Gastrocnemius medialis (tissue), 4 donors: ENCODE measurements at regions not wholly inside any gene's neighbourhood (a gene's known extent, or its start where the extent isn't known, plus 50 kb on each side); places are given as distances from the start of the nearest gene placed in this dataset.

Experiments used
- CTCF ChIP-seq, 5 experiments: fragments of 450-650 bp in 3 of 5; fragments of 200-600 bp in 2 of 5; sonication (generic) in 2 of 5; IDR thresholded peaks in 4 of 5; conservative IDR thresholded peaks in 1 of 5; 1 replicate in 4 of 5; 2 replicates in 1 of 5; pipeline ENCODE4 v1.5.1; 2016 to 2019; ENCODE audit warnings: antibody characterized with exemption in 5 of 5, mild to moderate bottlenecking in 3 of 5, moderate library complexity in 3 of 5
- POLR2A ChIP-seq, 2 donors: fragments of 450-650 bp; IDR thresholded peaks; one replicate each; pipeline ENCODE4 v1.6.1; 2017; ENCODE audit warnings: antibody characterized with exemption in 2 of 2, mild to moderate bottlenecking in 2 of 2, moderate library complexity in 2 of 2

- no peak for TF ChIP-seq CTCF (IDR thresholded peaks at IDR 0.05 in 4 of 5, conservative IDR thresholded peaks at IDR 0.05 in 1 of 5)
- TF ChIP-seq POLR2A (IDR thresholded peaks at IDR 0.05), result no peak
These were observed 186.8 kb downstream of the DSC3 start for GRCh38 chr18:30855762-30856161.
